Keratinocyte (primary cell): ENCODE measurements at regions not wholly inside any gene's neighbourhood (a gene's known extent, or its start where the extent isn't known, plus 50 kb on each side); places are given as distances from the start of the nearest gene placed in this dataset.

ENCODE experiments used
- DNase-seq: peaks from one replicate; pipeline ENCODE4 v3.0.0-alpha.2; 2011; ENCODE audit warnings: low read depth, missing footprints, low spot score
- FAIRE-seq: peaks from 2 replicates; lab custom pipeline; 2011; peaks lifted over from hg19 to GRCh38; lab: Jason Lieb, UNC
- H2AFZ ChIP-seq: 2 replicates; pipeline ENCODE4 v1.6.0; 2012; ENCODE audit warnings: low read length, control low read depth, inconsistent platforms; ENCODE audit not compliant: control insufficient read depth
- H3K27ac ChIP-seq: 2 replicates; pipeline ENCODE4 v1.5.1; 2011; ENCODE audit warnings: low read length; ENCODE audit not compliant: control insufficient read depth, insufficient read depth
- H3K27me3 ChIP-seq: 3 replicates; pipeline ENCODE4 v1.6.0; 2011; ENCODE audit warnings: low read length; ENCODE audit not compliant: control insufficient read depth, insufficient read depth; ENCODE audit errors: extremely low read depth
- H3K36me3 ChIP-seq, 2 experiments: 2 replicates in 1 of 2; 3 replicates in 1 of 2; pipeline ENCODE4 v1.5.1; 2011; ENCODE audit warnings: low read length in 2 of 2, mild to moderate bottlenecking in 1 of 2; ENCODE audit not compliant: control insufficient read depth in 2 of 2, insufficient read depth in 2 of 2; ENCODE audit errors: extremely low read depth in 1 of 2
- H3K4me1 ChIP-seq: 3 replicates; pipeline ENCODE4 v1.5.1; 2011; ENCODE audit warnings: low read length; ENCODE audit not compliant: control insufficient read depth, insufficient read depth; ENCODE audit errors: extremely low read depth
- H3K4me2 ChIP-seq: 3 replicates; pipeline ENCODE4 v1.6.0; 2011; ENCODE audit warnings: low read depth, low read length; ENCODE audit not compliant: control insufficient read depth, insufficient read depth; ENCODE audit errors: extremely low read depth
- H3K4me3 ChIP-seq, 3 experiments: fragments of 200-600 bp in 1 of 3; sonication (generic) in 1 of 3; 2 replicates in 2 of 3; 3 replicates in 1 of 3; pipeline ENCODE4 v1.5.1; 2011 to 2016; ENCODE audit warnings: low read length in 3 of 3, mild to moderate bottlenecking in 3 of 3, control low read depth in 2 of 3, inconsistent platforms in 1 of 3, low read depth in 1 of 3, mixed read lengths in 1 of 3, mixed run types in 1 of 3, moderate library complexity in 1 of 3; ENCODE audit not compliant: control insufficient read depth in 2 of 3, insufficient read depth in 2 of 3; ENCODE audit errors: extremely low read depth in 1 of 3
- H3K79me2 ChIP-seq: 2 replicates; pipeline ENCODE4 v1.6.0; 2012; ENCODE audit warnings: low read length; ENCODE audit not compliant: control insufficient read depth, insufficient read depth
- H3K9ac ChIP-seq: 3 replicates; pipeline ENCODE4 v1.6.0; 2011; ENCODE audit warnings: low read length; ENCODE audit not compliant: control insufficient read depth, insufficient read depth; ENCODE audit errors: extremely low read depth
- H3K9me1 ChIP-seq: 3 replicates; pipeline ENCODE4 v1.6.0; 2011; ENCODE audit warnings: low read length; ENCODE audit not compliant: control insufficient read depth, insufficient read depth; ENCODE audit errors: extremely low read depth
- H3K9me3 ChIP-seq: 2 replicates; pipeline ENCODE4 v1.5.1; 2012; ENCODE audit warnings: low read depth, low read length; ENCODE audit not compliant: control insufficient read depth
- H4K20me1 ChIP-seq: 3 replicates; pipeline ENCODE4 v1.6.0; 2011; ENCODE audit warnings: low read length; ENCODE audit not compliant: control insufficient read depth, insufficient read depth; ENCODE audit errors: extremely low read depth
- EZH2 ChIP-seq: IDR thresholded peaks from one replicate; pipeline ENCODE4 v1.6.1; 2012; ENCODE audit warnings: inconsistent platforms, mild to moderate bottlenecking, low read length, moderate library complexity
- dilution Hi-C: fragments of 300-500 bp; cut with MboI; formaldehyde crosslinking; loops from one replicate; pipeline ENCODE4 v1.7.0; 2020; ENCODE audit warnings: low sequenced_read_pairs; ENCODE audit not compliant: extremely low pct_ligation_motif_present
- TF ChIP-seq, protein P1 (sequence below), 3 experiments: IDR thresholded peaks in 1 of 3; conservative IDR thresholded peaks in 1 of 3; optimal IDR thresholded peaks in 1 of 3; 2 replicates in 2 of 3; 3 replicates in 1 of 3; pipeline versions ENCODE3 to v1.5.1; 2011; ENCODE audit warnings: low read length in 3 of 3, mild to moderate bottlenecking in 3 of 3, moderate library complexity in 2 of 3, control low read depth in 1 of 3, inconsistent platforms in 1 of 3; ENCODE audit not compliant: insufficient read depth in 2 of 3; ENCODE audit errors: extremely low read depth in 1 of 3

GRCh38 chr2:75367401-75367800 lies 168.1 kb upstream of the TACR1 start:
- Histone ChIP-seq H3K4me1 (no peaks in the 10 kb centered on the region), H3K9me3 (no peaks in the 10 kb centered on the region), H3K4me2 (no peak overlapping the region), H3K27ac (no peak overlapping the region), H3K79me2 (no peaks in the 10 kb centered on the region), H3K9me1 (no peaks in the 10 kb centered on the region), H4K20me1 (no peaks in the 10 kb centered on the region), H3K9ac (no peak overlapping the region), H3K36me3 (no peaks in the 10 kb centered on the region), H3K4me3 (no peak overlapping the region), H2AFZ (no peak overlapping the region), H3K27me3 (peaks cover 8% of the 10 kb centered on the region)
- dilution Hi-C loops = no loop called here
- FAIRE-seq = no peak
- TF ChIP-seq, protein P1, sequence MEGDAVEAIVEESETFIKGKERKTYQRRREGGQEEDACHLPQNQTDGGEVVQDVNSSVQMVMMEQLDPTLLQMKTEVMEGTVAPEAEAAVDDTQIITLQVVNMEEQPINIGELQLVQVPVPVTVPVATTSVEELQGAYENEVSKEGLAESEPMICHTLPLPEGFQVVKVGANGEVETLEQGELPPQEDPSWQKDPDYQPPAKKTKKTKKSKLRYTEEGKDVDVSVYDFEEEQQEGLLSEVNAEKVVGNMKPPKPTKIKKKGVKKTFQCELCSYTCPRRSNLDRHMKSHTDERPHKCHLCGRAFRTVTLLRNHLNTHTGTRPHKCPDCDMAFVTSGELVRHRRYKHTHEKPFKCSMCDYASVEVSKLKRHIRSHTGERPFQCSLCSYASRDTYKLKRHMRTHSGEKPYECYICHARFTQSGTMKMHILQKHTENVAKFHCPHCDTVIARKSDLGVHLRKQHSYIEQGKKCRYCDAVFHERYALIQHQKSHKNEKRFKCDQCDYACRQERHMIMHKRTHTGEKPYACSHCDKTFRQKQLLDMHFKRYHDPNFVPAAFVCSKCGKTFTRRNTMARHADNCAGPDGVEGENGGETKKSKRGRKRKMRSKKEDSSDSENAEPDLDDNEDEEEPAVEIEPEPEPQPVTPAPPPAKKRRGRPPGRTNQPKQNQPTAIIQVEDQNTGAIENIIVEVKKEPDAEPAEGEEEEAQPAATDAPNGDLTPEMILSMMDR (optimal IDR thresholded peaks at IDR 0.05 in 1 of 3, IDR thresholded peaks at IDR 0.05 in 1 of 3, conservative IDR thresholded peaks at IDR 0.05 in 1 of 3; ENCODE audit: extremely low read depth in 1 of 3, insufficient read depth in 2 of 3, low read length in 3 of 3) = no peak
- no peak for TF ChIP-seq EZH2
- DNase-seq = no peak

DNA sequence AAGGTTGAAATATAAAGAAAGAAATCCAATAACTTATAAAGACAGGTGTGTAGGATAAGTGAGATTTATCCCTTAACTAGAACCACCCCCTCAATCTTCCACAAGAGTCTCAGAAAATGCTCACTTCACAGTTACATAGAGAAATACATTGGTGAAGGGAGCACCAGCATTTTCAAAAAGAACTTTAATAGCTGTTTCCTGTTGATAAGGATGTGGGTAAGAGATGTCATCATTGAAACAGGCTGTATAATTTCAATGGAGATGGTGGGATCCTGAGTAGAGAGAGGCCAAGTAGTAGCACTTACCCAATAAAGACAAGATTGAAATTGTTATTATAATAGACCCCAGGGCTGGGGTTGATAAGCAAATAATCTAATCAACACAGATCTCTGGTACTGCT lies 162.2 kb upstream of the TACR1 start:
- H3K9me3 ChIP-seq = no peaks in the 10 kb centered on the region
- no peaks in the 10 kb centered on the region for H3K79me2 ChIP-seq
- no peaks in the 10 kb centered on the region for H3K27me3 ChIP-seq
- no peak overlapping the region for H2AFZ ChIP-seq
- no peak overlapping the region for H3K9ac ChIP-seq
- FAIRE-seq (no peak), DNase-seq (no peak)
- dilution Hi-C loops = no loop called here
- H3K9me1 ChIP-seq = no peaks in the 10 kb centered on the region
- H4K20me1 ChIP-seq = no peaks in the 10 kb centered on the region
- TF ChIP-seq EZH2 = no peak
- TF ChIP-seq, protein P1 (optimal IDR thresholded peaks at IDR 0.05 in 1 of 3, IDR thresholded peaks at IDR 0.05 in 1 of 3, conservative IDR thresholded peaks at IDR 0.05 in 1 of 3; ENCODE audit: extremely low read depth in 1 of 3, insufficient read depth in 2 of 3, low read length in 3 of 3) = no peak
- H3K4me2 ChIP-seq = no peak overlapping the region
- H3K4me3 ChIP-seq = no peak overlapping the region
- H3K4me1 ChIP-seq = no peaks in the 10 kb centered on the region
- H3K36me3 ChIP-seq = no peaks in the 10 kb centered on the region
- H3K27ac ChIP-seq = no peak overlapping the region
